ES-I3 (cell line): ENCODE measurements at regions not wholly inside any gene's neighbourhood (a gene's known extent, or its start where the extent isn't known, plus 50 kb on each side); places are given as distances from the start of the nearest gene placed in this dataset.

Source experiments
- H3K36me3 ChIP-seq: 2 replicates; pipeline ENCODE4 v1.6.1; 2013; ENCODE audit warnings: mild to moderate bottlenecking, low read length, control low read depth, moderate library complexity; ENCODE audit not compliant: insufficient read depth
- H3K4me1 ChIP-seq: 2 replicates; pipeline ENCODE4 v1.6.1; 2013; ENCODE audit warnings: mild to moderate bottlenecking, control low read depth, low read length; ENCODE audit not compliant: insufficient read depth
- H3K9ac ChIP-seq: 2 replicates; pipeline ENCODE4 v1.6.1; 2013; ENCODE audit warnings: low read depth, mild to moderate bottlenecking, low read length, moderate library complexity
- H3K9me3 ChIP-seq: 2 replicates; pipeline ENCODE4 v1.6.1; 2013; ENCODE audit warnings: mild to moderate bottlenecking, low read length, moderate library complexity; ENCODE audit not compliant: control insufficient read depth, insufficient read depth

GRCh38 chr5:63564789-63565188 is 397.5 kb downstream of the HTR1A start:
- Histone ChIP-seq H3K4me1 (no peaks in the 10 kb centered on the region), H3K9ac (no peak overlapping the region), H3K36me3 (no peaks in the 10 kb centered on the region), H3K9me3 (no peaks in the 10 kb centered on the region; the same call in 1 of the 2 replicates)

GRCh38 chr5:63563008-63563917 is 399.0 kb downstream of the HTR1A start:
- Histone ChIP-seq H3K4me1 (no peaks in the 10 kb centered on the region), H3K9ac (no peak overlapping the region), H3K36me3 (no peaks in the 10 kb centered on the region), H3K9me3 (no peaks in the 10 kb centered on the region; the same call in 1 of the 2 replicates)

GRCh38 chr5:63555874-63556273 is 406.4 kb downstream of the HTR1A start:
- H3K36me3 ChIP-seq = no peaks in the 10 kb centered on the region
- no peak overlapping the region for H3K9ac ChIP-seq
- H3K9me3 ChIP-seq = no peaks in the 10 kb centered on the region
- H3K4me1 ChIP-seq = no peaks in the 10 kb centered on the region

- H3K9me3 ChIP-seq = no peaks in the 10 kb centered on the region
- no peaks in the 10 kb centered on the region for H3K36me3 ChIP-seq
- no peak overlapping the region for H3K9ac ChIP-seq
- no peaks in the 10 kb centered on the region for H3K4me1 ChIP-seq
These were observed 408.1 kb downstream of the HTR1A start for GRCh38 chr5:63554191-63554590.

GRCh38 chr5:63553073-63553472 is 409.2 kb downstream of the HTR1A start:
- no peaks in the 10 kb centered on the region for H3K36me3 ChIP-seq
- H3K4me1 ChIP-seq = no peaks in the 10 kb centered on the region
- no peaks in the 10 kb centered on the region for H3K9me3 ChIP-seq
- no peak overlapping the region for H3K9ac ChIP-seq

GRCh38 chr5:63535840-63536602 is 426.2 kb downstream of the HTR1A start:
- H3K9me3 ChIP-seq = no peaks in the 10 kb centered on the region
- H3K9ac ChIP-seq = no peak overlapping the region
- H3K36me3 ChIP-seq = no peaks in the 10 kb centered on the region

GRCh38 chr5:63524281-63524680 is 438.0 kb downstream of the HTR1A start:
- no peak overlapping the region for H3K9ac ChIP-seq
- H3K9me3 ChIP-seq = no peaks in the 10 kb centered on the region
- H3K36me3 ChIP-seq = no peaks in the 10 kb centered on the region
- no peaks in the 10 kb centered on the region for H3K4me1 ChIP-seq

More at GRCh38 chr5:63535840-63536602, 426.2 kb downstream of the HTR1A start:
- no peaks in the 10 kb centered on the region for H3K4me1 ChIP-seq

- H3K9ac ChIP-seq = no peak overlapping the region
- no peaks in the 10 kb centered on the region for H3K4me1 ChIP-seq
- H3K36me3 ChIP-seq = no peaks in the 10 kb centered on the region
- H3K9me3 ChIP-seq = no peaks in the 10 kb centered on the region
These were observed 446.2 kb downstream of the HTR1A start for GRCh38 chr5:63516006-63516405.

- no peak overlapping the region for H3K9ac ChIP-seq
- H3K36me3 ChIP-seq = no peaks in the 10 kb centered on the region
- 0 out of 2 replicates have a peak, but pooled peaks cover under 1% of the 10 kb centered on the region for H3K4me1 ChIP-seq
- H3K9me3 ChIP-seq = no peaks in the 10 kb centered on the region
These were observed 462.0 kb downstream of the HTR1A start for GRCh38 chr5:63500242-63500641.

- Histone ChIP-seq H3K9me3 (no peaks in the 10 kb centered on the region), H3K36me3 (no peaks in the 10 kb centered on the region), H3K9ac (no peak overlapping the region), H3K4me1 (0 out of 2 replicates have a peak, but pooled peaks cover 4% of the 10 kb centered on the region)
These were observed 467.0 kb downstream of the HTR1A start for GRCh38 chr5:63495225-63495624.

- no peaks in the 10 kb centered on the region; the same call in 1 of the 2 replicates for H3K9me3 ChIP-seq
- no peaks in the 10 kb centered on the region for H3K36me3 ChIP-seq
- H3K4me1 ChIP-seq = no peaks in the 10 kb centered on the region
- H3K9ac ChIP-seq = no peak overlapping the region
These were observed 478.9 kb downstream of the HTR1A start for GRCh38 chr5:63483338-63483737.

- Histone ChIP-seq H3K4me1 (no peaks in the 10 kb centered on the region), H3K9me3 (no peaks in the 10 kb centered on the region; the same call in 1 of the 2 replicates), H3K36me3 (no peaks in the 10 kb centered on the region), H3K9ac (no peak overlapping the region)
These were observed 488.8 kb downstream of the HTR1A start for GRCh38 chr5:63473335-63473967.

GRCh38 chr5:63456279-63456678 is 506.0 kb downstream of the HTR1A start:
- H3K9ac ChIP-seq = no peak overlapping the region
- no peaks in the 10 kb centered on the region for H3K36me3 ChIP-seq
- H3K4me1 ChIP-seq = no peaks in the 10 kb centered on the region
- H3K9me3 ChIP-seq = no peaks in the 10 kb centered on the region

GRCh38 chr5:63451188-63451587 is 511.1 kb downstream of the HTR1A start:
- H3K4me1 ChIP-seq = no peaks in the 10 kb centered on the region
- H3K9me3 ChIP-seq = no peaks in the 10 kb centered on the region
- H3K36me3 ChIP-seq = no peaks in the 10 kb centered on the region
- H3K9ac ChIP-seq = no peak overlapping the region
